Mucosa of rectum (tissue), 2 donors: ENCODE measurements at regions not wholly inside any gene's neighbourhood (a gene's known extent, or its start where the extent isn't known, plus 50 kb on each side); places are given as distances from the start of the nearest gene placed in this dataset.
A peak's percentile ranks its signal among the peaks of the same experiment; 100 is the strongest.

Experiments
- H3K27ac ChIP-seq, 2 donors: one replicate each; pipeline ENCODE4 v1.7.0; 2013; ENCODE audit warnings: inconsistent platforms in 2 of 2, low read depth in 2 of 2, low read length in 2 of 2
- H3K27me3 ChIP-seq, 2 donors: one replicate each; pipeline ENCODE4 v1.7.0; 2013; ENCODE audit warnings: low read length in 2 of 2; ENCODE audit not compliant: control insufficient read depth in 2 of 2, insufficient read depth in 2 of 2
- H3K36me3 ChIP-seq, 2 donors: one replicate each; pipeline ENCODE4 v1.7.0; 2013; ENCODE audit warnings: low read length in 2 of 2; ENCODE audit not compliant: control insufficient read depth in 2 of 2, insufficient read depth in 2 of 2
- H3K4me1 ChIP-seq, 2 donors: one replicate each; pipeline ENCODE4 v1.7.0; 2013; ENCODE audit warnings: low read length in 2 of 2, mild to moderate bottlenecking in 1 of 2; ENCODE audit not compliant: control insufficient read depth in 2 of 2, insufficient read depth in 2 of 2
- H3K4me3 ChIP-seq, 2 donors: one replicate each; pipeline ENCODE4 v1.7.0; 2013; ENCODE audit warnings: low read length in 2 of 2
- H3K9ac ChIP-seq, 2 donors: one replicate each; pipeline ENCODE4 v1.7.0; 2013; ENCODE audit warnings: low read length in 2 of 2, low read depth in 1 of 2, mild to moderate bottlenecking in 1 of 2
- H3K9me3 ChIP-seq, 2 donors: one replicate each; pipeline ENCODE4 v1.7.0; 2013; ENCODE audit warnings: low read length in 2 of 2; ENCODE audit not compliant: control insufficient read depth in 2 of 2
- donor health status: healthy.
- donor health status: Normal muscosa, but diverticular disease.

DNA sequence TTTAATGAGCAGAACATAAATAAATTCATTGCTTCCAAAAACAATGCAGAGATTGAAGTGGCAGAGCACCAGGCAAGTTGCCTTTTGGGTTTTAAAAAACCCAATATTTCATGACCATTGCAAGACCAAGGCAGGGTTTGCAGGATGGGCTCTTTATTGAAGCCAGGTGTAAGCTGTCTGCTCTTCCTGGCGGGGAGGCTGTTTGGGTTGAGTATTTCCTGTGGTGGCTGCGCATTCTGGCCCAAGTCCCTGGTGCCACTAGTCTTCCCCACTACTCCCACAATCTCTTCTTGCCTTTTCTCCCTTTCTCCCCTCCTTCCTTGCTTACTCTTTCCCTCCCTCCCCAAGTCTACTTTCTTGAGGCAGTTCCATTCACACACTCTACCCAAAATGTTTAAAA lies 116.4 kb downstream of the AKAP11 start:
- Histone ChIP-seq H3K9me3 (no peaks in the 10 kb centered on the region), H3K27me3 (no peaks in the 10 kb centered on the region)

DNA sequence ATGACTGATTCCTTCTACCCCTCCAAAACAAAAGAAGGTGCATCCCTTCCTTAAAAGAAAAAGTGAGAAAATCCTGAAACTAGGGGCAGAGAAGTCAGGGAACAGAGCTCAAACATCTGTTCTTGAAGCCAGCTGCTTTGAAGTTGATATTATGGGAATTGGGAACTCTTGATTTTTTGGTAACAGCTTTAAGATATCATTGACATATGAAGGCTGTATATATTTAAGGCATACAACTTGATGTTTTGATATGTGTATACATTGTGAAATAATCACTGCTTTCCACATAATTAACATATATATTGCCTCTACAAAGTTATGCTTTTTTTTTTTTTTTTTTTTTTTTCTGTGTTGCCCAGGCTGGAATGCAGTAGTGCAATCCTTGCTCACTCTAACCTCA lies 117.1 kb downstream of the AKAP11 start:
- H3K9ac ChIP-seq: no peak overlapping the region
- H3K9me3 ChIP-seq: no peaks in the 10 kb centered on the region
- H3K4me3 ChIP-seq: no peak overlapping the region
- H3K36me3 ChIP-seq: no peaks in the 10 kb centered on the region
- peaks cover 3 to 4% of the 10 kb centered on the region in 2 donors for H3K4me1 ChIP-seq
- H3K27ac ChIP-seq: no peak overlapping the region
- H3K27me3 ChIP-seq: no peaks in the 10 kb centered on the region

More for the DNA sequence above, 116.4 kb downstream of the AKAP11 start:
- Histone ChIP-seq H3K9ac (no peak overlapping the region), H3K4me1 (peaks cover 3 to 4% of the 10 kb centered on the region in 2 donors), H3K27ac (no peak overlapping the region), H3K4me3 (no peak overlapping the region), H3K36me3 (no peaks in the 10 kb centered on the region)

DNA sequence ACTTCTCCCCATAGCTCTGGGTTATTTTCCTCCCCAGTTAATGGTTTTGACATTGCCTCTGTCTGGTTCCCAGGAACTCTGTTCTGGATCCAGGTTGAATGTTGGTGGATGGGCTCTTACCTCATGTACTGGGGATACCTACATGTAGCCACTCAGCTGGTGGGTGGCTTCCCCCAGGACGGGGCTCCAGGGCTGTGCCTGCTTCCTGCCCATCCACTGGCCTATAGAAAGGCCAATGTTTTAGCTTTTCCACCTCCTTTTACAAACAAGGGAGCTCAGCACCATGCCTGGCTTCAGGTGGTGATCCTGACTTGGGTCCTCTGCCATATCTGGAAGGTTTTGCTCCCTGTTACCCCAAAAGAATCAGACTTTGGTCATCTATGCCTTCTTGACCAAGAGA lies 120.2 kb downstream of the AKAP11 start:
- Histone ChIP-seq H3K9ac (no peak overlapping the region), H3K27ac (peak overlapping the region in 1 of 2 donors; percentile 48), H3K27me3 (no peaks in the 10 kb centered on the region), H3K4me3 (no peak overlapping the region), H3K9me3 (no peaks in the 10 kb centered on the region), H3K36me3 (no peaks in the 10 kb centered on the region), H3K4me1 (peaks cover 3 to 6% of the 10 kb centered on the region in 2 donors)

DNA sequence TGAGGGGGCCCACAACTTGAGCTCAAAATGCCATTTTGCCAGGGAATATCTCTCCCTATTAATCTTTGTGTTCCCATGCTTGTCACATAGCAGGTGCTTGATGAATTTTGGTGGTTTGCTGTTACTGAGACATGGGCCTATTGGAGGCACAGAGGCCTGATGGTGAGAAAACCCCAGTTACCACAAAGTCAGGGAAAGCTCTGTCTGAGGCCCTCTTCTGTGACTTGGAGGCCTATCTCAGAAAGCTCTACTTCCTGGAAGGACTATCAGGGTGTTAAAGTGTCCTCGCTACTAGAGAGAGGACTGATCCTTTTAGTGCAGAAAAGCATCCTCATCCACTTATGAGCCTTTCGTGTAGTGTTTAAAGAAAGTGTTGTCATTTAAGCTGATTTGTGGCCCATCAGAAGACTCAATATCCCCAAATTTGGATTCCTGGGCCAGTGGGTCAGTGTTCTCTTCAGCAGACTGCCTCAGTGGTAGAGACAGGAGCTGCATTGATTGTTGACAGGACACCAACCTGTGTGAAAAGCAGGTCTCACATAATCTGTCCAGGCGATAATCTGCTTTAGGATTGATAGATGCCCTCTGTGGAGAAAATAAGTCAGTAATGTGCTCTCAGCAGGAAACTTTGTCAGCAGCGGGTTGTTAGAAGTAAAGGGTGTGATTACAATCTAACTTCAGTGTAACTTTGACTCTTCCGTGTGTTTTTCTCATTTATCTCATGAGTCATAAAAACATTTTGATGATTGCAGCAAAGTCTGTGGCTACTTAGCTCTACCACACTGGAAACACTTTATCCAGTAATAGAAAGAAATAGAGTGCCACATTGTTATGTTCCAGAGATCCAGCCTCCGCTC lies 121.0 kb downstream of the AKAP11 start:
- H3K36me3 ChIP-seq: no peaks in the 10 kb centered on the region
- no peaks in the 10 kb centered on the region for H3K27me3 ChIP-seq
- peaks cover 3 to 6% of the 10 kb centered on the region in 2 donors for H3K4me1 ChIP-seq
- no peak overlapping the region for H3K9ac ChIP-seq
- no peak overlapping the region for H3K4me3 ChIP-seq
- H3K9me3 ChIP-seq: no peaks in the 10 kb centered on the region
- H3K27ac ChIP-seq: peak overlapping the region; percentile 6 to 25

DNA sequence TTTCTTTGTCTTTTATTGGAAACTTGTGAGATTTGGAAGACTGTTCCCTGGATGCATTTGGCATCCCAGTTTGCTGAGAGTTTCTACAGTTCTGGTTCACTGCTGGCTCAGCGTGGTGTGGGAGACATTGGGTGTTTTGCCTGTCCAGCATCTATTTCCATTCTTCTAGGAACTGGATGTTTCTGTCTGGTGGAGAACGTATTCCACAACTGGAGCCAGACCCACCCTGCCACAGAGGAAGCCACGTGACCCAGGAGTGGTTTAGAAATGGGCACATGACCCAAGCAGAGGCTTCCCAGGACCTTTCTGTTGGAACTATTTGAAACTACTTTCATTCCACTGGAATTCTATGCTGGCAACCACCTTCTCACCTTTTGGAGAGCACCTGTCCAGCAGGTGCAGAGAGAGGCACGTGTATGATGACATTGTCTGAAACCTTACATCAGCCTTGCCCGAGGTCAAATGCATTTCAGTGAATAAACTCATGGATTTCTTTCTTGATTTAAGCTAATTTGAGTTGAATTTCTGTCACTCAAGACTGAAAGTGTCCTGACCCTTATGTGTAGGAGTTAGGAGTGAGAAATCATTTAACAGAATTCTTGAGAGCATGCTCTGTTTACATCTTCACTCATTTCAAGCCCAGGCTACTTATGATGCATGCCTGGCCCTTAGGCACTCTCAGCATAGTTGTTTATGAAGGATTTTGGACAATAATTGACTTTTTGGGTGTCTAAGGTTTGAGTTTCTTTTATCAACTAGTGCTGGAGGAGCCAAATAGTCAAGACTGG lies 121.8 kb downstream of the AKAP11 start:
- H3K27me3 ChIP-seq: no peaks in the 10 kb centered on the region
- H3K27ac ChIP-seq: peak overlapping the region in 1 of 2 donors; percentile 32

DNA sequence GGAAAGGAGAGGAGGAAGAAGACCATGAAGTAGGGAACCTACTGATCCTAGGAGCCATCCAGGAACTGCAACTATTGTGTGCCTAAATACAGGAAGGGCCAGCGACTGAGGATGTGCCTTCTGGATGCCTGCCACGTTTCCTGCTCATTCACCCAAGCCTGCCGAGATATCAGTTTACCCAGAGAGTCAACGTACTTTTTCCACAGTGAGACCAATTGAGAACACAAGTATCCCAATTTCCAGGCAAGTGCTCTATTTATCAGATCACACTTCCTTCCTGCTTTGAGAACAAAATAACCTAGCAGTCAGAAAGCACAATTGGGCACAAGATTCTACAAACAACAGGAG lies 122.4 kb downstream of the AKAP11 start:
- Histone ChIP-seq H3K27me3 (no peaks in the 10 kb centered on the region), H3K9ac (no peak overlapping the region), H3K36me3 (no peaks in the 10 kb centered on the region), H3K4me3 (no peak overlapping the region), H3K27ac (peak overlapping the region in 1 of 2 donors; percentile 33), H3K9me3 (no peaks in the 10 kb centered on the region), H3K4me1 (peaks cover 3 to 6% of the 10 kb centered on the region in 2 donors)

More for the DNA sequence above, 121.8 kb downstream of the AKAP11 start:
- no peak overlapping the region for H3K9ac ChIP-seq
- peaks cover 3 to 6% of the 10 kb centered on the region in 2 donors for H3K4me1 ChIP-seq
- no peak overlapping the region for H3K4me3 ChIP-seq
- no peaks in the 10 kb centered on the region for H3K36me3 ChIP-seq
- no peaks in the 10 kb centered on the region for H3K9me3 ChIP-seq

DNA sequence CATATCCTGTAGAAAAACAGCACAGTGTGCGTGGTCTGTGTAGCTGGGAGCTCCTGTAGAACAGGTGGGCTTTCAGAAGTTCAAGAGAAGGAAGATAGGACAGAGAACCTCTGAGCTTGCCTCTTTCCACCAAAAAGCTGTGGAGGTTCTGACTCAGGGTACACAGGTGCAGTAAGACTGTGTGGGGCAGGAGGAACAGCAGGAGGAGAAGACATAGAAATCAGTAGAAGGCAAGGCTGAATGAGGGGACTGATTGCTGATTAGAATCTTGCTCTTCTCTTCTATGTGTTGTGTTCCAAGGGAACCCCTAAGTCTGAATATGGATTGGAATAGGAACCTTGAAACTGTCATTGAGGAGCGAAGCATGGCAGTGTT lies 122.7 kb downstream of the AKAP11 start:
- Histone ChIP-seq H3K4me3 (no peak overlapping the region), H3K27me3 (no peaks in the 10 kb centered on the region), H3K9ac (no peak overlapping the region), H3K36me3 (no peaks in the 10 kb centered on the region), H3K9me3 (no peaks in the 10 kb centered on the region), H3K4me1 (peaks cover 3 to 6% of the 10 kb centered on the region in 2 donors), H3K27ac (peak overlapping the region in 1 of 2 donors; percentile 33)

DNA sequence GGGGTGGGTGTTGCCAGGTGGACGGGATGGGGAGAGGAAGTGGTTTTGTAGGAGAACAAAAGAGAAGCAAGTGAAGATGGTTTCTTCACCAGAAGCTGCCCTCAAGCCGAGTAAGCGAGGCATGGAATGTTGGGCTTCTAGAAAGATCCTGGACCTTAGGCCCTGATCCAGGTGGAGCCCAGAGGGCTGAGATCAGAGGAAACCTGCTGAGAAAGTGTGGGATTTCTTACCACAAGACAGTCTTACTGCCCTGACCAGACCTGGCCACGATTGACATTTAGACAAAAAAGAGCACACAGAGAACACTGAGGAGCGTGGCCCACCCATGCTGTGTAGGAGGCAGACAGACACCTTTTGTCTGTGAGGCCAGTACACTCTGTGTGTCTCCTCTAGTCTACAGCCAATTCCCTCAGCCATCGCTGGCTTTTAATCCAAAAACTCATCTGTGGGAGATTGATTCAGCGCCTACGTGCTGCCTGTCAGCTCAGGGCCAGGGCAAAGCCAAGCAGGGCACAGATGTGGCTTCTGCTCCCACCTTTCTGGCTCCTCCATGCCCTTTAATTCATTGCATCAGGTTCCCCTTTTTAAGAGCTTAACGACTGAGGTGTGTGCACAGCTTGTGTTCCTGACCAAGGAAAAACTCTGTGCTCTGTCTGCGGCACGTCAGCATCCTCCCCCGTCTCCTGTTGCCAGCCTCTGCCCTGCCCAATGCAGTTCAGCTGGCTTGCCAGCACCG lies 123.3 kb downstream of the AKAP11 start:
- Histone ChIP-seq H3K27me3 (no peaks in the 10 kb centered on the region), H3K9ac (no peak overlapping the region), H3K27ac (peak overlapping the region in 1 of 2 donors; percentile 29), H3K4me3 (no peak overlapping the region), H3K4me1 (peaks cover 3 to 6% of the 10 kb centered on the region in 2 donors), H3K36me3 (no peaks in the 10 kb centered on the region), H3K9me3 (no peaks in the 10 kb centered on the region)

DNA sequence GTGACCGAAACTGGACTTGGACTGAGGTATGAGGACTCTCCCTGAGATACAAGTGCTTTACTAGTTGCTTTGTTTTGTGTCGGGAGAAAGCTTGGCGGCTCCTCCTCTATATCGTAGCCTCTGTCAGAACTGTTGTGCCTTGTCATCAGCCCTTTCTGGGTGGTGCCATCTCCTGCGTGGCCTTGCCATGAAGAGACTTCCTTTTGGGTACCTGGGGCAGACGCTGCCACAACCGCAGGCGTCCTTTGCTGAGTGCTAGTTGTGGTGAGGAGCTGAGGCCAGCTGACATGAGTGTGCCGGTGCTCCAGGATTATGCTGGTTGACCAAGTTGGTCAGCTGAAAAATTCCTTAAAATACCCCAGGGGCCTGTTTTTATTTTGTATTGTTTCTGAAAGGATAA lies 124.5 kb downstream of the AKAP11 start:
- no peaks in the 10 kb centered on the region for H3K9me3 ChIP-seq
- no peak overlapping the region for H3K9ac ChIP-seq
- H3K4me1 ChIP-seq: peaks cover 3 to 6% of the 10 kb centered on the region in 2 donors
- H3K27ac ChIP-seq: no peak overlapping the region
- H3K36me3 ChIP-seq: no peaks in the 10 kb centered on the region
- no peak overlapping the region for H3K4me3 ChIP-seq
- no peaks in the 10 kb centered on the region for H3K27me3 ChIP-seq
